Central memory CD8-positive, alpha-beta T cell (primary cell): ENCODE measurements at regions not wholly inside any gene's neighbourhood (a gene's known extent, or its start where the extent isn't known, plus 50 kb on each side); places are given as distances from the start of the nearest gene placed in this dataset.
"Not testable (repeated sequence)": the region's sequence is repeated elsewhere in the genome, so short reads cannot be mapped to it uniquely, and the experiment has no call there.

Experiments
- ATAC-seq: fragments of 150-1000 bp; cut with Tn5 transposase; replicated peaks from 2 replicates; pipeline ENCODE4 v1.10.0; 2022; ENCODE audit warnings: mild to moderate bottlenecking, moderate FRiP score, moderate number of reproducible peaks; ENCODE audit not compliant: poor library complexity, severe bottlenecking; ENCODE audit errors: extremely low read depth
- DNase-seq, 2 donors: peaks; one replicate each; pipeline ENCODE4 v3.0.0; 2021; ENCODE audit warnings: low spot score in 2 of 2
- H3K27ac Mint-ChIP-seq: one replicate; pipeline ENCODE4 v1.8.0; 2022; ENCODE audit warnings: low read depth, mild to moderate bottlenecking, moderate library complexity, mixed read lengths
- H3K27me3 Mint-ChIP-seq: one replicate; pipeline ENCODE4 v1.8.0; 2022; ENCODE audit warnings: mixed read lengths
- H3K36me3 Mint-ChIP-seq: one replicate; pipeline ENCODE4 v1.8.0; 2022; ENCODE audit warnings: mild to moderate bottlenecking, moderate library complexity, mixed read lengths; ENCODE audit not compliant: insufficient read depth
- H3K4me1 Mint-ChIP-seq: one replicate; pipeline ENCODE4 v1.8.0; 2022; ENCODE audit warnings: mixed read lengths
- H3K4me3 Mint-ChIP-seq: one replicate; pipeline ENCODE4 v1.8.0; 2022; ENCODE audit warnings: mild to moderate bottlenecking, moderate library complexity, mixed read lengths
- H3K9me3 Mint-ChIP-seq: one replicate; pipeline ENCODE4 v1.8.0; 2022; ENCODE audit warnings: mixed read lengths

- H3K9me3 Mint-ChIP-seq: no peaks in the 10 kb centered on the region
- H3K4me1 Mint-ChIP-seq: no peaks in the 10 kb centered on the region
- no peak overlapping the region for H3K4me3 Mint-ChIP-seq
- no peak overlapping the region for H3K27ac Mint-ChIP-seq
- DNase-seq (no peak), ATAC-seq (no peak)
- H3K27me3 Mint-ChIP-seq: peaks cover 34% of the 10 kb centered on the region
- H3K36me3 Mint-ChIP-seq: no peaks in the 10 kb centered on the region
Measured at GRCh38 chr5:57002959-57003485, 51.1 kb upstream of the MIER3 start.

- not testable (repeated sequence) for H3K4me3 Mint-ChIP-seq, H3K36me3 Mint-ChIP-seq, H3K9me3 Mint-ChIP-seq, ATAC-seq, H3K27ac Mint-ChIP-seq, H3K4me1 Mint-ChIP-seq, DNase-seq
- peaks cover 34% of the 10 kb centered on the region for H3K27me3 Mint-ChIP-seq
Measured at GRCh38 chr5:57003566-57003965, 51.6 kb upstream of the MIER3 start.

- H3K4me1 Mint-ChIP-seq: no peaks in the 10 kb centered on the region
- H3K27me3 Mint-ChIP-seq: peaks cover 34% of the 10 kb centered on the region
- no peaks in the 10 kb centered on the region for H3K36me3 Mint-ChIP-seq
- H3K9me3 Mint-ChIP-seq: no peaks in the 10 kb centered on the region
- H3K27ac Mint-ChIP-seq: no peak overlapping the region
- DNase-seq (no peak), ATAC-seq (no peak)
- H3K4me3 Mint-ChIP-seq: no peak overlapping the region
Measured at GRCh38 chr5:57004800-57005199, 52.9 kb upstream of the MIER3 start.

- no peak for ATAC-seq
- Mint-ChIP-seq H3K27ac (no peak overlapping the region), H3K27me3 (peaks cover 15% of the 10 kb centered on the region), H3K9me3 (no peaks in the 10 kb centered on the region), H3K4me3 (no peak overlapping the region), H3K4me1 (no peaks in the 10 kb centered on the region), H3K36me3 (no peaks in the 10 kb centered on the region)
- DNase-seq: no peak
Measured at GRCh38 chr5:57007344-57007743, 55.4 kb upstream of the MIER3 start.

- H3K4me3 Mint-ChIP-seq: no peak overlapping the region
- H3K9me3 Mint-ChIP-seq: no peaks in the 10 kb centered on the region
- H3K4me1 Mint-ChIP-seq: no peaks in the 10 kb centered on the region
- ATAC-seq (no peak), DNase-seq (no peak)
- H3K27ac Mint-ChIP-seq: no peak overlapping the region
- H3K36me3 Mint-ChIP-seq: no peaks in the 10 kb centered on the region
- H3K27me3 Mint-ChIP-seq: no peaks in the 10 kb centered on the region
Measured at GRCh38 chr5:57009811-57010210, 57.9 kb upstream of the MIER3 start.

GRCh38 chr5:57010786-57011185 lies 58.9 kb upstream of the MIER3 start:
- Mint-ChIP-seq H3K9me3 (no peaks in the 10 kb centered on the region), H3K4me3 (no peak overlapping the region), H3K36me3 (no peaks in the 10 kb centered on the region), H3K4me1 (no peaks in the 10 kb centered on the region), H3K27me3 (no peaks in the 10 kb centered on the region), H3K27ac (no peak overlapping the region)
- DNase-seq (no peak), ATAC-seq (no peak)

- ATAC-seq (no peak), DNase-seq (no peak)
- Mint-ChIP-seq H3K4me1 (no peaks in the 10 kb centered on the region), H3K27me3 (no peaks in the 10 kb centered on the region), H3K27ac (no peak overlapping the region), H3K36me3 (no peaks in the 10 kb centered on the region), H3K9me3 (no peaks in the 10 kb centered on the region), H3K4me3 (no peak overlapping the region)
Measured at GRCh38 chr5:57012511-57012910, 60.6 kb upstream of the MIER3 start.

GRCh38 chr5:57025961-57026360 lies 74.0 kb upstream of the MIER3 start:
- H3K4me1 Mint-ChIP-seq: no peaks in the 10 kb centered on the region
- H3K27me3 Mint-ChIP-seq: no peaks in the 10 kb centered on the region
- DNase-seq (no peak), ATAC-seq (no peak)
- H3K27ac Mint-ChIP-seq: no peak overlapping the region
- H3K36me3 Mint-ChIP-seq: no peaks in the 10 kb centered on the region
- H3K4me3 Mint-ChIP-seq: no peak overlapping the region
- no peaks in the 10 kb centered on the region for H3K9me3 Mint-ChIP-seq

GRCh38 chr5:57028161-57028560 lies 76.2 kb upstream of the MIER3 start:
- Mint-ChIP-seq H3K27me3 (peaks cover 21% of the 10 kb centered on the region), H3K4me3 (no peak overlapping the region), H3K36me3 (no peaks in the 10 kb centered on the region), H3K27ac (no peak overlapping the region), H3K4me1 (peaks cover 7% of the 10 kb centered on the region), H3K9me3 (no peaks in the 10 kb centered on the region)
- DNase-seq (no peak), ATAC-seq (no peak)

- H3K4me1 Mint-ChIP-seq: peaks cover 7% of the 10 kb centered on the region
- no peaks in the 10 kb centered on the region for H3K9me3 Mint-ChIP-seq
- no peak for DNase-seq
- H3K36me3 Mint-ChIP-seq: no peaks in the 10 kb centered on the region
- H3K27me3 Mint-ChIP-seq: peaks cover 21% of the 10 kb centered on the region
- no peak overlapping the region for H3K27ac Mint-ChIP-seq
- ATAC-seq: no peak
- no peak overlapping the region for H3K4me3 Mint-ChIP-seq
Measured at GRCh38 chr5:57032151-57032551, 80.2 kb upstream of the MIER3 start.

GRCh38 chr5:57033103-57033502 lies 81.2 kb upstream of the MIER3 start:
- Mint-ChIP-seq H3K36me3 (no peaks in the 10 kb centered on the region), H3K27ac (no peak overlapping the region), H3K27me3 (peaks cover 21% of the 10 kb centered on the region), H3K9me3 (no peaks in the 10 kb centered on the region), H3K4me1 (peaks cover 7% of the 10 kb centered on the region), H3K4me3 (no peak overlapping the region)
- ATAC-seq: no peak
- DNase-seq: no peak

GRCh38 chr5:57033503-57033902 lies 81.6 kb upstream of the MIER3 start:
- ATAC-seq (no peak), DNase-seq (no peak)
- peaks cover 21% of the 10 kb centered on the region for H3K27me3 Mint-ChIP-seq
- no peak overlapping the region for H3K4me3 Mint-ChIP-seq
- no peak overlapping the region for H3K27ac Mint-ChIP-seq
- H3K9me3 Mint-ChIP-seq: no peaks in the 10 kb centered on the region
- no peaks in the 10 kb centered on the region for H3K36me3 Mint-ChIP-seq
- H3K4me1 Mint-ChIP-seq: peaks cover 7% of the 10 kb centered on the region

- H3K9me3 Mint-ChIP-seq: no peaks in the 10 kb centered on the region
- peaks cover 21% of the 10 kb centered on the region for H3K27me3 Mint-ChIP-seq
- H3K4me1 Mint-ChIP-seq: peaks cover 7% of the 10 kb centered on the region
- no peak for ATAC-seq
- H3K36me3 Mint-ChIP-seq: no peaks in the 10 kb centered on the region
- no peak overlapping the region for H3K4me3 Mint-ChIP-seq
- H3K27ac Mint-ChIP-seq: no peak overlapping the region
- no peak for DNase-seq
Measured at GRCh38 chr5:57034201-57034916, 82.4 kb upstream of the MIER3 start.
